ENCODE measurements at regions not wholly inside any gene's neighbourhood (a gene's known extent, or its start where the extent isn't known, plus 50 kb on each side); places are given as distances from the start of the nearest gene placed in this dataset.

- no peaks in the 10 kb centered on the region for H4K20me1 ChIP-seq (ENCODE audit: insufficient read depth)
- ChIA-PET RAD21 (ENCODE audit: low non-redundant PET in 1 of 2, low total read pairs in 2 of 2, uncharacterized antibody in 2 of 2, unreplicated experiment in 2 of 2) (no interaction called here), CTCF (no interaction called here), POLR2A (no interaction called here)
- H3K27ac ChIP-seq (ENCODE audit: low read depth, low read length) = no peak overlapping the region
- no peak overlapping the region for H2AFZ ChIP-seq (ENCODE audit: low read depth, low read length, poor library complexity, severe bottlenecking)
- no peaks in the 10 kb centered on the region for H3K9me3 ChIP-seq (ENCODE audit: control insufficient read depth in 1 of 2, insufficient read depth in 1 of 2, low read depth in 1 of 2, low read length in 2 of 2)
- no peak overlapping the region for H3K9ac ChIP-seq (ENCODE audit: low read length)
- ATAC-seq = no peak
- no peak overlapping the region for H3K4me2 ChIP-seq (ENCODE audit: low read length)
- no peak overlapping the region for H3K4me3 ChIP-seq (replicated peaks in 1 of 2; ENCODE audit: low read depth in 1 of 2, low read length in 2 of 2)
- H3K27me3 ChIP-seq (ENCODE audit: insufficient read depth, low read length) = peaks cover 4% of the 10 kb centered on the region; the same call in 1 of the 2 replicates
- intact Hi-C loops (cut with micrococcal nuclease) = no loop called here
- DNase-seq (ENCODE audit: low read depth, low spot score) = no peak
- no peaks in the 10 kb centered on the region for H3K79me2 ChIP-seq (ENCODE audit: insufficient read depth, low read length)
- no peak for TF ChIP-seq FOSL1 (IDR thresholded peaks at IDR 0.05; ENCODE audit: low read depth)
- TF ChIP-seq ELF1 (IDR thresholded peaks at IDR 0.05; ENCODE audit: borderline replicate concordance, low read depth) = no peak
- no peak for TF ChIP-seq ZFX (IDR thresholded peaks at IDR 0.05)
- TF ChIP-seq CTCF (IDR thresholded peaks at IDR 0.05 in 2 of 3, conservative IDR thresholded peaks at IDR 0.05 in 1 of 3; ENCODE audit: borderline replicate concordance in 1 of 3, insufficient read depth in 1 of 3, low read depth in 2 of 3, low read length in 2 of 3) = no peak
- no peak for TF ChIP-seq CEBPB (IDR thresholded peaks at IDR 0.05; ENCODE audit: low read depth)
- TF ChIP-seq, protein P1, sequence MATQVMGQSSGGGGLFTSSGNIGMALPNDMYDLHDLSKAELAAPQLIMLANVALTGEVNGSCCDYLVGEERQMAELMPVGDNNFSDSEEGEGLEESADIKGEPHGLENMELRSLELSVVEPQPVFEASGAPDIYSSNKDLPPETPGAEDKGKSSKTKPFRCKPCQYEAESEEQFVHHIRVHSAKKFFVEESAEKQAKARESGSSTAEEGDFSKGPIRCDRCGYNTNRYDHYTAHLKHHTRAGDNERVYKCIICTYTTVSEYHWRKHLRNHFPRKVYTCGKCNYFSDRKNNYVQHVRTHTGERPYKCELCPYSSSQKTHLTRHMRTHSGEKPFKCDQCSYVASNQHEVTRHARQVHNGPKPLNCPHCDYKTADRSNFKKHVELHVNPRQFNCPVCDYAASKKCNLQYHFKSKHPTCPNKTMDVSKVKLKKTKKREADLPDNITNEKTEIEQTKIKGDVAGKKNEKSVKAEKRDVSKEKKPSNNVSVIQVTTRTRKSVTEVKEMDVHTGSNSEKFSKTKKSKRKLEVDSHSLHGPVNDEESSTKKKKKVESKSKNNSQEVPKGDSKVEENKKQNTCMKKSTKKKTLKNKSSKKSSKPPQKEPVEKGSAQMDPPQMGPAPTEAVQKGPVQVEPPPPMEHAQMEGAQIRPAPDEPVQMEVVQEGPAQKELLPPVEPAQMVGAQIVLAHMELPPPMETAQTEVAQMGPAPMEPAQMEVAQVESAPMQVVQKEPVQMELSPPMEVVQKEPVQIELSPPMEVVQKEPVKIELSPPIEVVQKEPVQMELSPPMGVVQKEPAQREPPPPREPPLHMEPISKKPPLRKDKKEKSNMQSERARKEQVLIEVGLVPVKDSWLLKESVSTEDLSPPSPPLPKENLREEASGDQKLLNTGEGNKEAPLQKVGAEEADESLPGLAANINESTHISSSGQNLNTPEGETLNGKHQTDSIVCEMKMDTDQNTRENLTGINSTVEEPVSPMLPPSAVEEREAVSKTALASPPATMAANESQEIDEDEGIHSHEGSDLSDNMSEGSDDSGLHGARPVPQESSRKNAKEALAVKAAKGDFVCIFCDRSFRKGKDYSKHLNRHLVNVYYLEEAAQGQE (IDR thresholded peaks at IDR 0.05; ENCODE audit: low read depth) = no peak
- TF ChIP-seq CBX3 (IDR thresholded peaks at IDR 0.05; ENCODE audit: low read depth) = no peak
- TF ChIP-seq, protein P2, sequence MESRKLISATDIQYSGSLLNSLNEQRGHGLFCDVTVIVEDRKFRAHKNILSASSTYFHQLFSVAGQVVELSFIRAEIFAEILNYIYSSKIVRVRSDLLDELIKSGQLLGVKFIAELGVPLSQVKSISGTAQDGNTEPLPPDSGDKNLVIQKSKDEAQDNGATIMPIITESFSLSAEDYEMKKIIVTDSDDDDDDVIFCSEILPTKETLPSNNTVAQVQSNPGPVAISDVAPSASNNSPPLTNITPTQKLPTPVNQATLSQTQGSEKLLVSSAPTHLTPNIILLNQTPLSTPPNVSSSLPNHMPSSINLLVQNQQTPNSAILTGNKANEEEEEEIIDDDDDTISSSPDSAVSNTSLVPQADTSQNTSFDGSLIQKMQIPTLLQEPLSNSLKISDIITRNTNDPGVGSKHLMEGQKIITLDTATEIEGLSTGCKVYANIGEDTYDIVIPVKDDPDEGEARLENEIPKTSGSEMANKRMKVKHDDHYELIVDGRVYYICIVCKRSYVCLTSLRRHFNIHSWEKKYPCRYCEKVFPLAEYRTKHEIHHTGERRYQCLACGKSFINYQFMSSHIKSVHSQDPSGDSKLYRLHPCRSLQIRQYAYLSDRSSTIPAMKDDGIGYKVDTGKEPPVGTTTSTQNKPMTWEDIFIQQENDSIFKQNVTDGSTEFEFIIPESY (IDR thresholded peaks at IDR 0.05; ENCODE audit: extremely low read depth, insufficient replicate concordance, low read length) = no peak
- TF ChIP-seq POLR2A (IDR thresholded peaks at IDR 0.05; ENCODE audit: borderline replicate concordance, extremely low read depth, insufficient read depth, insufficient read length) = no peak
- TF ChIP-seq SIN3A (IDR thresholded peaks at IDR 0.05; ENCODE audit: low read depth) = no peak
- no peak for TF ChIP-seq POLR2AphosphoS5 (IDR thresholded peaks at IDR 0.05; ENCODE audit: low read depth, low read length)
- no peak for TF ChIP-seq EZH2phosphoT487 (IDR thresholded peaks at IDR 0.05; ENCODE audit: borderline replicate concordance)
- no peak for TF ChIP-seq SRF (IDR thresholded peaks at IDR 0.05; ENCODE audit: low read depth)
- no peak for TF ChIP-seq RAD21 (IDR thresholded peaks at IDR 0.05; ENCODE audit: low read depth)
- no peak for TF ChIP-seq SP1 (IDR thresholded peaks at IDR 0.05; ENCODE audit: low read depth)
- TF ChIP-seq EGR1 (IDR thresholded peaks at IDR 0.05; ENCODE audit: low read depth) = no peak
- no peak for TF ChIP-seq JUND (IDR thresholded peaks at IDR 0.05)
- peaks cover 40 to 45% of the 10 kb centered on the region in 2 experiments for H3K4me1 ChIP-seq (ENCODE audit: control insufficient read depth in 1 of 2, insufficient read depth in 2 of 2, low read length in 2 of 2)
- H3K36me3 ChIP-seq (ENCODE audit: control insufficient read depth in 1 of 2, insufficient read depth in 2 of 2, low read length in 2 of 2) = no peaks in the 10 kb centered on the region
- BruUV-seq (replicated peaks) = no TSS peak
- H3K9me2 ChIP-seq (ENCODE audit: insufficient read depth) = no peaks in the 10 kb centered on the region
Observed at GRCh38 chr15:70490838-70491155, 272.6 kb downstream of the UACA start.
